Stimulated activated CD8-positive, alpha-beta memory T cell treated with anti-CD3 and anti-CD28 coated beads, Interleukin-4, amount 100 ng/mL, for 1 hour (primary cell): ENCODE measurements at regions not wholly inside any gene's neighbourhood (a gene's known extent, or its start where the extent isn't known, plus 50 kb on each side); places are given as distances from the start of the nearest gene placed in this dataset.

Experiments
- DNase-seq, 2 donors: peaks; one replicate each; pipeline ENCODE4 v3.0.0-alpha.2; 2020; ENCODE audit warnings: low read depth in 2 of 2, low spot score in 1 of 2

DNA sequence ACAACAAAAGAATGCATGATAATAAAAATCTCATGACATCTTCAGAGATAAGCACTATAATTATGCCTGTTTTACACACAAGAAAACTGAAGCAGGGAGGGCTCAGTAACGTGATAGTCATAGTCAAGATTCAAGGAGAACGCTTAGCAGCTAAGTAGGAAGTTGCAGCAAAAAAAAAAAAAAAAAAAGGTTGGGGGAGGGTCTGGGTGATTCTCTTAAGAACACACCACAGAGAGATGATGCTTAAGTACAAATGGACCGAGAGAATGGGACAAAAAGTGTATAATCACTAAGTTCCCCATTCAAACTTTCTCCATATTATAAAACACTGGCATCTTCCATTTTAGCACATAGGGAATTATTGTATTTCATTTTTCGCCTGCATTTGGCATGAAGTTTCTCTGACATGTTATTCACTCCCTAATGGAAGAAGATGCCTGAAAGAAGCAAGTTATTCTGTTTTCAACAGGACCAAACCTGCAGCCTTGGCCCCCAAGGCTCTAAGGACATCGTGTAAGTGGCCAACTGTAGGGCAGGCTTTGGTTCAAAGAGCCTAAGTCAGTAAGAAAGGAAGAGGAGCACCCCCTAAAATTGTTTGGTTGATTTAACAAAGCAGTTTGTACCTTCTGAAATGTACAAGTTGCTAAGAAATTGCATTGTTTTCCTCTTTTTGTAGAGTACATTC lies 142.9 kb upstream of the TMPO start:
- DNase-seq = no peak

DNA sequence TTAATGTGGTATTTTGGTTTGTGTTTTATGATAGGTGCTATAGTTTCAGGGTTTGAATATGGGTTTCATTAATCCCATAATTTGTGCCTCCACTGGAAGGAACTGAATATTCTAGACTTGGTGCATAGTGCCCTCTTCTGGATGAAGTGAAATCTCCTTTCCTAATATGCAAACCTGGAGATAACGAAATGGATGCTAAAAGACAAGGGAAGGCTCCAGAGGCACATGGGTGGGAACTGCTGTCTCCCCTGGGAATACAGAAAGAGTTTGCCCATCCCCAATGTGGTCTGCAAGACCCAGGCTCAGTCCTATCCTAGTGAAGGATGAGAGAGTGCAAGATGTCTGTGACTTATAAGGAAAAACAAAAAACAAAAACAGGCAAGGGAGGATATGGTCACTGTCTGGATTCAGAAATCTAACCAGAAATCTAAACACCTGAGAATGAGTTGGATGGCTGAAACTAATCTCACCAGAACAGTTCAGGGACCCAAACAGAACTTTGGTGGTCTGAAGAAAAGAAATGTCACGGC lies 142.3 kb upstream of the TMPO start:
- no peak for DNase-seq

DNA sequence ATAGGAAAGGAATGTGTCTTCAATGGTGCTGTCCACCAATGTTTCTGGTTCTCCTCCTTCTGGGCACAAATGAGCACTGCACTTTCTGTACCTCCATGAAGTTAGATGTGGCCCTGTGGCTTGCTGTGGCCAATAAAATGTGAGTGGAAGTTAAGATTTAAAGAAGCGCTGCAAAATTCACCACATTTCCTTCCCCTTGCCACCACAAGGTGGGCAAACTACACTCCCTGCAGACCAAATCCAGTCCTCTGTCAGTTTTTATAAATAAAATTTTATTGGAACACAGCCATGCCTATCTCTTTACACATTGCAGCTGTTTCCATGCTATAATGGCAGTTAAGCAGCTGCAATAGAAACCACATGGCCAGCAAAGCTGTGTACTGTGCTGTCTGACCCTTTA lies 141.4 kb upstream of the TMPO start:
- no peak for DNase-seq

DNA sequence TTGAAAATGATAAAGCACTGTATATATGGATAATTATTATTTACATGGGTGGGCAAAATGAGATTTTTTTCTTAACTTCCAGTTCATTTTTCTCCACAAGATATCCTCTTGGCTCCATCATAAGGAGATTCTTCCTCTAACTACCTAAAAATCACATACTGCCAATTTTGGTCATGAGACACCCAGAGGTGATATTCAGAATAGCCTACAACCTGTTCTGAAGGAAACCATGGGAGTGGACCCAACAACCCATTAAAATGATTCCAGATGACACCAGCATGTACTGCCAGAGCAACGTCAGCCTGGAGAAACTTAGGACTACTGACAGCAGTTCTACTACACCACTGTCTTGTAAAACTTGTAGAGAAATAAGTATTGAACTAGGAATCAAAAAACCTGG lies 136.3 kb upstream of the TMPO start:
- no peak for DNase-seq

DNA sequence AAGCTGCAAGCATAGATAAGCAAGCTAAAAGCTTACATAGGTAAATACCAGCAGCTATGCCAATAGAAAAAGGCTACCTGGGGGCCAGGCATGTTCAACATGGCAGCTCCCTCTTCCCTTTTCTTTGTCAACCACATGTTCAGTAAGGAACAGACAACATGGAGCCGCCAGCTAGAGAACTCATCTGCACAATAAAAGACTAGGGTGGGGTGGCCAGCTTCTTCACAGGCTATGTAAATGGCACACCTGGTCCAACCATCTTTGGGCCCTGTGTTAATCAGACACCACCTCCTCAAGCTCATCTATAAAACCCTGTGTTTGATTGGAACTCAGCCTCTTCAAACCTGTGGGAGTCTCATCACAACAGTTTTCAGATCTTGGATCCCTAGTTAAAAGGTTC lies 129.7 kb upstream of the TMPO start:
- no peak for DNase-seq

DNA sequence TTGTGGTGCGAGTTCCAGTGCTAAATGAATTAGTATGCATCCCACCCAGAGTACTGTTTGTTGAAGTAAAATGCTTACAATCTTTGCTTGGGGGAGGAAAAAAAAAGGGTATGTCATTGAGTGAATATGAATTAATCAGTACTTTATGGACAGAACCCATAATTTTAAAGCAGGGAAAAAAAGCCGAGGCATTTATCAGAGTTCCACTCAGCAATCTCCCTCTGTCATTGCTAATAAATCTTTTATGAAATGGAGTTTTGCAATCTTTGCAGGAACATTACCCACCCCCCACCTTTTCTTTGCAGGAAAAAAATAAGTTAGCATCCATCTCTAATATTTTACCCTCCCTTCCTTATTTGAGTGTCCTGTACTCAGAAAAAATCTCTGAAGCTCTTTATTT lies 127.9 kb upstream of the TMPO start:
- no peak for DNase-seq

DNA sequence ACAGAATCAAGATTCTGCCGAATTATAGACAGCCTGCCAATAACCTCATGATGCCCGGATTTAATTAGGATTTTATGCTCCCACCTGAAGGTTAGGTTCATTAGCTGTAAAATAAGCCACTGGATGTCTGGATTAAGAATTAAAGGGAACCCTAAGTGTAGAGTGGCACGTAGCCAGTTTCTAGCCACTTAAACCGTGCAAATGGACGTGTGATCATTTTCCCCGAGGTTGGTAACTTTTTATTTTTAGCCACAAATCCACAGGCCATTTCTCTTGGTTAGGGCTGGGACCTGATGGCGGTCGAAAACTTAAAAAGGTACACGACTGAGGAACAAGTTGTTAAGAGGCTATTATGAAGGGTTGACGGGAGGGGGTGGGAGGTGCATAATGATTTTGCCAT lies 127.3 kb upstream of the TMPO start:
- no peak for DNase-seq

DNA sequence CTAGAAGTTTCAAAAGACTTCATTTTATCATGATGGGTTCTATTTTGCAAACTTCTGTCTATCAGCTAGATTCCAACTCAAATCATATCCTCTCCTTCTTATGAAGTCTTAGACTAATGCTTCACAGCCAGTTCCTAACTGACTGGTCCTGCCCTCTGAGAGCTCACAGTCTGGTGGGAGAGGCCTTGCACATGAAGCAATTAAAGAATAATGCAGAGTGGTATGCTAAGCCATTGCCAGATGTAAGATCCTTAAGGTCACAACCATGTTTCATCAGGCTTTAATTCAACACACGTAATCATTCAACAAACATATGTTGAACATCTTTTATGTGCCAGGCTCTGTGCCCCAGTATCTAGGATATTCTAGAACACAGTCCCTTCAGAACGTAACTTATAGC lies 125.8 kb upstream of the TMPO start:
- DNase-seq = no peak

DNA sequence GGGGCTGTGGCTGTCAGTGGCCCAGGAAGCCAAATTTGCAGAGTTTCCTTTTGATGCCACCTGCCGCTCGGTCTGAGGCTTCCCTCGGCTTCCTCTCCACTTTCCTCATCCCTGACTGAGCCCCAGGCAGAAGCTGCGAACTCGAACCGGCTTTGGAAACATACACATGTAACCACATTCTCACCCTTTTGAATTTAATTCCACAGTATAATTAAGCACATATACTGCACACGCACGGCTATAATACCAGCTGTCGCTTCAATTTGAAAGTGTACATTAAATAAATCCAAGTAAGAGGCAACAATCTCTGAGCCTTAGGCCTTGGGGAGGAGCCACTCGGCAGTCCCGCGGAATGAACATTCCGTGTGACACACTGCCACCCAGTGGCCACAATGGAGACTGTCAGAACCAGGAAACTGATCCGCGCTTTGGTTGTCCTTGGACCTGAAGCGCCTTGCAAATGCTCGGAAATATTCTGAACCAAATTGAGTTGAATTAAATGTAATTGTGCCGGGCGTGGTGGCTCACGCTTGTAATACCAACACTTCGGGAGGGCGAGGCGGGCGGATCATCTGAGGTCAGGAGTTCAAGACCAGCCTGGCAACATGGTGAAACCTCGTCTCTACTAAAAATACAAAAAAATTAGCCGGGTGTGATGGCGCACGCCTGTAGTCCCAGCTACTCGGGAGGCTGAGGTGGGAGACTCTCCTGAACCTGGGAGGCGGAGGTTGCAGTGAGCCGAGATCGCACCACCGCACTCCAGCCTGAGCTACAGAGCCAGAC lies 117.9 kb upstream of the TMPO start:
- peak; percentile 34 to 69 for DNase-seq

DNA sequence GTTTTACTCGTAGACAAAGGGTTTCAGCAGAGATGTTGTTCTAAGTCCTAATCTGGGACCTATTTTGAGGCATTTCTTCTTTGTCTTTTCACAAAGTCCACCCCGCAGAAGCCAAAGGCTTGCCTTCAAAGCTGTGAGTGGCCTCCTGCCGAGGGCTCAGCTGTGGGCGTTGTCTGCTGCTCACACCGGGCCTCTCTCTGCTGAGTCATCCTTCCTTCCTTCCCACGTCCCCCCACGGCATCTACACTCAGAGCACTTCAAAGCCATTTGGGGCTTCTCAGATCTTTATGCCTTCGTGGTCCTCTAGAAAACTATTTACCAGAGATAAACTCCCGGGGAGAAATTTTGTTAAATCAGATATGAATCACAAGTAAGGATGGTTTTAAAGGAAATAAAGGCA lies 115.9 kb upstream of the TMPO start:
- DNase-seq = peak in 1 of 2 donors; percentile 23

DNA sequence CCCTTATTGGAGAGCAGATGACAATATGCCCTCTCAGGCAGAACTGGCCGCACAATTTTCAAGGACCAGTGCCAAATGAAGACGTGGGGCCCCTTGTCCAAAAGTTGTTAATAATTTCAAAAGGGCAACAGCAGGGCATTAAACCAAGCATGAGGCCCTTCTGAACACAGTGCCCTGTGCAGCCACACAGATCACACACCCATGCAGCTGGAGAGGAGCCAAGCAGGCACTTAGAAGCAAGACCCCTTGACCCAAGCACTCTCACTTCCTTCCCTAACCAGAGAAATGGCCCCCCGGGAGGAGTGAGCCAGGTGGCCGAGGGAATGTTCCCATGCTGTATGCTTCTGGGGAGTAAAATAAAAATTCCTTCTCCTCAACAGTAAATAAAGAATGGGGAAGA lies 114.0 kb upstream of the TMPO start:
- DNase-seq = no peak

DNA sequence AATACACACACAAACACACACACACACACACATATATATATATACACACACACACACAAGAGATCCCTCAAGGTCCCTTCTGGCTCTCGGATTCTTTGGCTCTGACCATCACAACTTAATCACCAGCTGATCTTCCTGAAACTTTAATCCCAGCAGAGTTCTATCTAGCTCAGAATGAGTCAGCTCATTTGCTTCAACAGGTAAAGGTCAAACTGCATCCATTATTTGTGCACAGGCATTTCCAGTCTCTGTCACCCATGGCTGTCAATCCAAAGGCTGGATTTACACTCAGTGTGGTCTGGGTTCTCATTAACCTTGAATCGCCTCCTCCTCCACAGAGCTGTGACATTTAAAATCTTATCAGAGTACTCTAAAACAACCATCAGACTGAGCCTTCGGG lies 113.3 kb upstream of the TMPO start:
- no peak for DNase-seq

DNA sequence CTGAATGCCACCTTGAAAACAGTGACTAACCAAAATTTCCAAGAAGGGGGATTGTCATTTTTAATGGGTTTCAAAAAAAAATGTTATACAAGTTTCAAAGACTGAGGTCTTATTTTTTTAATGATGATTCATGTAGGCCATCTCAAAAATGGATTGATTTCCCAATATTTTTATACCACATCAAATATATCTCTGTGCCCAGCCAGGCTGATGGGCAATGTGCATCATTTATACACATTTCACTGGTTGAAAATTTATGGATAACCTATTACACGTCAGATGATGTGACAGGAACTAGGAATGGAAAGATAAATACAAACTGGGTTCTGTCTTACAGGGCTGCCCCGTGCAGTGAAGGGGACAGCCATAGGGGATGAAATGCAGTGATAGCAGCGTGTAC lies 112.7 kb upstream of the TMPO start:
- DNase-seq = no peak

DNA sequence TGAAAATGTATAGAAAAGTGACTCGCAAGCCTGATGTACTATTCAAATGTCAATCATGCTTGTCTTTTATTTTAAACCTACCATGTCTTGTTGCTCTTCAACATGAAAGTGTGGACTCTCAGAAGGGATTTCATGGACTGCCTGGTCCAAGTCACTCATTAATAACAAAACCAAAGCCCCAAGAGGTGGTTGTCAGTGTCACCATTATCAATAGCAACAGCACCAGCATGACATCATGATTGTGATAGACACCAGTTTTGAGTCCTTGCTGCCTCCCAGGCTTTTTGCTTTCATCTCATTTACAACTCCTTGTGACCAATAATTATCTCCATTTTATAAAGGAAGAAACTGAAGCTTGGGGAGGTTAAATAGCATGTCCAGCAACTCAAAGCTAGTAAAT lies 112.0 kb upstream of the TMPO start:
- no peak for DNase-seq

DNA sequence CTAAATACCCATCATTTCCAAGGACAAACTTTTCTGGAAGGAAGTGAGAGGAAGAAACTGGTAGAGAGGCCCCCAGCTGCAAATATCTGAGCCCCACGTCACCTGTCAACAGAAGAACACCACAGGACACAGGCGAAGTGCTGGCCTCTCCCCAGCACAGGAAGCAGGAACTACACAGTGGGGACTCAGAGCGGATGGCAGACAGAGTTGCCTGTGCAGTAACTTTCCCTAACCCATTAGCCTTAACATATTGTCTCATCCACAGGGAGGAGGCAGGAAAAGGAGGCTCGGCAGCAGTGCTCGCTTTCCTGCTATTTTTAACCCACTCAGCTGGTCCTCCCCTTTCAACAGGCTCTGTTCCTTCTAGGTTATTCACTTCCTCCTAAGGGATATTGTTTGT lies 111.5 kb upstream of the TMPO start:
- no peak for DNase-seq

DNA sequence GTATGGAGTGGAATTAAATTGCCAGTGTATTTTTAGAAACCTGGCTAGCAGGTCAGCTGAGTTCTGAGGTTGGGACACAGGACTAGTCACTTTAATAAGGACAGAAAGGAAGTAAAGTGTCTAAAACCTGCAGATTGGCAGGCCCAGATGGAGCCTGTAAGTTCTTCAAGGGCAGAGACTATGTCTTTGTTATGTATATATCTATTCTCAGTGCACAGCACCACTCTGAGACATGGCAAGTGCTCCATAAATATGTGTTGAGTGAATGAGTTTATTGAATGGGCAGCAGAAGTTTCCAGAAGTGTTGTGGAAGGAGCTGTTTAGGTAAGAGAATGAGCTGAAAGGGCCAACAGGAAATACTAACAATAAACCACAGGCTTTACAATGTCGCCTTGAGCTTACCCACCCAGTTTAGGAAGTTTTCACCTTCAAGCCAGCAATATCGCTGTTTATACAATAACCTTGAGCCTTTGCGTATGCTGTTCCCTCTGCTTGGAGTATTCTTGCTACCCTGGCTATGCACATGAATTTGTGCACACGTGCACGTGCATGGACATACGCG lies 109.5 kb upstream of the TMPO start:
- DNase-seq = no peak

DNA sequence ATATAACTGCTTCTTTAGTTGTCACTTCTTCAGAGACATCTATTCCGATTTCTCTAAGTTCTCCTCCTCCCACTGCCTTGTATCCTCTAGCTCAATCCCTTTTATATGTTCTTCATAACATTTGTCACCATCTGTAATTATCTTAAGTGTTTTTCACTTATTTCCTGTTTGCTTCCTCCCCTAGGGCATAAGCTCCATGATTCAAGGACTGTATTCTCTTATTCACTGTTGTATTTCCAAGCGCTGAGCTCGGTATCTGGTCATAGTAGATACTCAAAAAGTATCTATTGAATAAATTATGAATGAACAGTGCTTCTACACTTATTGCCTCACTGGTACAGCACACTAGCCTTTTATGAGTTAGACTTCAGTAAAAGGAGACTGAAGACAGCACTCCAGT lies 109.0 kb upstream of the TMPO start:
- no peak for DNase-seq

DNA sequence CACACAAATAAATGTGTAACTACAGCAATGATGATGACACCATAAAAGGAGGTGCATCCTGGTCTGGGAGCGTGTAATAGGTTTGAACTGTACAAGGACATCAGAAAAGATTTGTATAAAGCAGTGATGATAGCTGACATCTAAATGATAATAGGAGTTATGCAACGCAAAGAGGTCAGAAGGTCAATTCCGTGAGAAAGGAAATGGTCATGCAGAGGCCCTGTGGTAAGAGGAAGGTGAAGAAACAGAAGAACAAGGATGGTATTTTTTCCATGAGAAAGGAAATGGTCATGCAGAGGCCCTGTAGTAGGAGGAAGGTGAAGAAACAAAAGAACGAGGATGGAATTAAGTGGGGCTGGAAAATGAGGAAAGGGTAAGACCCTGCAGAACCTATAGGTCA lies 106.7 kb upstream of the TMPO start:
- DNase-seq = no peak

DNA sequence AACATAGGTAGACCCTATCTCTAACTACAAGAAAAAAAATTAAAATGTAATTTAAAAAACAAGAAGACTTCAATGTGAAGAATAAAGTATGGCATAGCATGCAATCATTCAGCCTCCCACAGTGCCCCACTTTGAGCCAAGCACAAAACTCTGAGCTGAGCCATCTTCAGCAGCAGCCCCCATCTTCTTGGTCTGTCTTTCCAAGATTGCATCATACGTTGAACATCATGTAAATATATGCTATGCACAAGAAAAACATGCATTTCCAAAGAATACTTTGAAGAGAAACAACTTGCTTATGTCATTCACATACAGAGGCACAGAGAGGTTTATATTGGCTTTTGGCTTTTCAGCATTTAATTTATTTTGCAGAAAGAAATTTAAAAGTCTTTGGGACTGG lies 105.8 kb upstream of the TMPO start:
- DNase-seq = no peak

DNA sequence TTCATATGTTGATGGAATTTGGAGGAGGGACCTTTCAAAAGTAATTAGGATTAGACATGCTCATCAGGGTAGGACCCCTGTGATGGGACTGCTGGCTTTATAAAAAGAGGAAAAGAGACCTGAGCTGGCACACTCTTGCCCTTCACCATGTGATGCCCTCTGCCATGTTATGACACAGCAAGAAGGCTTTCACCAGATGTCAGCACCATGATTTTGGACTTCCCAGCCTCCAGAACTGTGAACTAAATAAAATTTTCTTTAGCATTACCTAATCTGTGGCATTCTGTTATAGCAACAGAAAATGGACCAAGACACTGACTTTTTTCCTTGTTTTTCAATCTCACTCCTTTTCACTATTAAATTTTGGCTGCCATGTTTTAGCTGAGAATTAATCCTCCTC lies 105.0 kb upstream of the TMPO start:
- no peak for DNase-seq

DNA sequence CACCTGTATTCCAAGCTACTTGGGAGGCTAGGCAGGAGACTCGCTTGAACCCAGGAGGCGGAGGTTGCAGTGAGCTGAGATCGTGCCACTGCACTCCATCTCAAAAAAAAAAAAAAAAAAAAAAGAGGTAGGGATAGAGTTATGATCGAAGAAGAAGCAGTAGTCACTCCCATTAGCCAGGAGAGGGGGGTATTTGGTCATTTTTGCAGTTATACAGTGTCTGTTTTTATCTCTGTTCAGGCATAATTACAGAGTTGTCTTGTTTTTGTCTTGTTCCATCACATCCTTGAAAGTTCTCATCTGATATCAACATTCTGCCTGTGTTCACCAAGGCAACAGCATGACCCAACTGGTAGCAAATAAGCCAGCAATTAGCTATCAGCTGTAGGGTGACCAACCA lies 98.5 kb upstream of the TMPO start:
- no peak for DNase-seq

DNA sequence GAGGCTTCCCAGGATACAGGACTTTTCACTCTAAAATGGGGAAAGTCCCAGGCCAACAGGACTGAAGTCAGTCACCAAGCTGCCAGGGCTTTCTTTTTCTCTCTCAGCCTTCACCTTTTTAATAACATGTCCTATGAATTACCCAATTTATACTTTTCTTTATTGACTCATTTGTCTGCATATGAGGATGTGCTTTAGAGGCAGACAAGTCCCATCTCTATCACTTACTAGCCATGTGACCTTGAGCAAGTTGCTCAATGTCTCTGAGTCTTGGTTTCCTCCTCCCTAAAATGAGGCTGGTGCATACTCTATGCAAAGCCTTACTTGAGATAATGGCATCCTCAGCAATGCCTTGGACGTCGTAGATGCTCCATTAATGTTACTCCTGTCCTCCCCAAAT lies 98.1 kb upstream of the TMPO start:
- no peak for DNase-seq
